ENCODE measurements at regions not wholly inside any gene's neighbourhood (a gene's known extent, or its start where the extent isn't known, plus 50 kb on each side); places are given as distances from the start of the nearest gene placed in this dataset.

GRCh38 chr7:123265853-123266252 lies 66.1 kb upstream of the SLC13A1 start:
- CTCF ChIA-PET, result no interaction called here
- Histone ChIP-seq H3K4me1 (ENCODE audit: control insufficient read depth, insufficient read depth, low read length) (no peaks in the 10 kb centered on the region), H2BK15ac (ENCODE audit: low read depth, low read length) (no peak overlapping the region), H3K9me3 (ENCODE audit: control insufficient read depth, insufficient read depth, low read length) (peaks cover 4% of the 10 kb centered on the region), H3K23ac (ENCODE audit: low read depth, low read length) (no peak overlapping the region), H4K20me1 (ENCODE audit: insufficient read depth, low read length) (no peaks in the 10 kb centered on the region), H2AK9ac (replicated peaks; ENCODE audit: low read depth, low read length, poor library complexity) (no peak overlapping the region), H3K14ac (replicated peaks; ENCODE audit: low read depth, low read length) (no peak overlapping the region), H3K4me2 (ENCODE audit: low read depth, low read length) (no peak overlapping the region), H4K8ac (ENCODE audit: low read depth in 2 of 2, low read length in 2 of 2) (no peak overlapping the region), H2AFZ (replicated peaks; ENCODE audit: low read length, poor library complexity) (no peak overlapping the region), H4K91ac (ENCODE audit: insufficient read depth, low read depth, low read length) (no peak overlapping the region), H3K56ac (ENCODE audit: extremely low read depth, insufficient read depth, low read length) (no peak overlapping the region), H3K4me3 (ENCODE audit: insufficient read depth, low read depth, low read length) (no peak overlapping the region), H3K27ac (ENCODE audit: insufficient read depth, low read length) (no peak overlapping the region), H3K36me3 (ENCODE audit: control insufficient read depth, insufficient read depth, low read length) (no peaks in the 10 kb centered on the region), H3K4ac (ENCODE audit: low read depth, low read length) (no peak overlapping the region), H2BK5ac (ENCODE audit: low read depth, low read length, poor library complexity, severe bottlenecking) (no peak overlapping the region), H3K9ac (ENCODE audit: low read depth, low read length) (no peak overlapping the region), H3K18ac (ENCODE audit: low read depth, low read length) (no peak overlapping the region), H3K79me1 (ENCODE audit: low read depth in 1 of 2, low read length in 2 of 2) (no peaks in the 10 kb centered on the region), H4K5ac (ENCODE audit: low read depth, low read length) (no peak overlapping the region), H3K27me3 (ENCODE audit: control insufficient read depth, insufficient read depth, low read length) (no peaks in the 10 kb centered on the region), H2BK20ac (ENCODE audit: low read depth, low read length) (no peak overlapping the region), H2BK120ac (ENCODE audit: low read depth, low read length) (no peak overlapping the region), H3K9me1 (ENCODE audit: insufficient read depth, low read length) (no peaks in the 10 kb centered on the region), H2AK5ac (ENCODE audit: low read depth, low read length) (no peak overlapping the region)
- no CpG with 5 or more reads among the region's 1 CpG for WGBS, 2 experiments (ENCODE audit: extremely low coverage in 2 of 2, insufficient read length in 1 of 2)
- TF ChIP-seq MAFK (IDR thresholded peaks at IDR 0.05; ENCODE audit: low read depth, low read length), result no peak
- no peak for TF ChIP-seq POLR2A (IDR thresholded peaks at IDR 0.05; ENCODE audit: low read depth, low read length)
- no peak for TF ChIP-seq RAD21 (IDR thresholded peaks at IDR 0.05; ENCODE audit: low read length)
- TF ChIP-seq RCOR1 (IDR thresholded peaks at IDR 0.05; ENCODE audit: insufficient replicate concordance, low read length), result no peak
- no peak for TF ChIP-seq MAZ (IDR thresholded peaks at IDR 0.05; ENCODE audit: borderline replicate concordance, low read depth, low read length)
- TF ChIP-seq CTCF (conservative IDR thresholded peaks at IDR 0.05; ENCODE audit: low read depth, low read length), result no peak
- TF ChIP-seq ELK1 (IDR thresholded peaks at IDR 0.05; ENCODE audit: borderline replicate concordance, low read depth, low read length), result no peak
- TF ChIP-seq SMC3 (IDR thresholded peaks at IDR 0.05; ENCODE audit: low read depth, low read length), result no peak
- TF ChIP-seq BHLHE40 (IDR thresholded peaks at IDR 0.05; ENCODE audit: low read depth, low read length), result no peak
- no TSS peak for BruUV-seq (replicated peaks)
- intact Hi-C loops (cut with micrococcal nuclease) (no loop called here), in situ Hi-C loops (cut with MboI; ENCODE audit: low sequenced_read_pairs) (no loop called here), dilution Hi-C loops (cut with HindIII; ENCODE audit: low sequenced_read_pairs, unreplicated experiment) (no loop called here)
- DNase-seq, result no peak
- POLR2A ChIA-PET (ENCODE audit: unreplicated experiment), result no interaction called here
- no peak for ATAC-seq (ENCODE audit: low read depth)
